MCF 10A (cell line): ENCODE measurements at regions not wholly inside any gene's neighbourhood (a gene's known extent, or its start where the extent isn't known, plus 50 kb on each side); places are given as distances from the start of the nearest gene placed in this dataset.

Experiments
- BruUV-seq: library from RNA; stranded (reverse); fragments of 400-500 nt; replicated peaks from 2 replicates; lab custom pipeline; 2021; lab: Mats Ljungman, UMichigan
- CTCF ChIA-PET: fragments of 300-600 bp; sonication (Branson Sonifier 250); formaldehyde crosslinking; extraction: SDS; loops from one replicate; lab custom pipeline; 2021; ENCODE audit warnings: antibody characterized with exemption, inconsistent platforms; lab: Yijun Ruan, JAX
- POLR2A ChIA-PET: fragments of 300-600, 350-650 bp; sonication (Branson Sonifier 250); formaldehyde crosslinking; extraction: SDS; loops from one replicate; lab custom pipeline; 2020; ENCODE audit warnings: antibody characterized with exemption, inconsistent platforms; lab: Yijun Ruan, JAX
- DNase-seq: peaks from one replicate; pipeline ENCODE4 v3.0.0-alpha.2; 2018; ENCODE audit not compliant: unreplicated experiment
- H3K27ac Mint-ChIP-seq: one replicate; pipeline ENCODE4 v1.8.0; 2022; ENCODE audit warnings: mild to moderate bottlenecking, low read depth, mixed read lengths; ENCODE audit not compliant: unreplicated experiment
- H3K27me3 Mint-ChIP-seq: one replicate; pipeline ENCODE4 v1.8.0; 2022; ENCODE audit warnings: mixed read lengths; ENCODE audit not compliant: insufficient read depth, unreplicated experiment
- H3K36me3 Mint-ChIP-seq: one replicate; pipeline ENCODE4 v1.8.0; 2022; ENCODE audit warnings: mild to moderate bottlenecking, moderate library complexity, mixed read lengths; ENCODE audit not compliant: insufficient read depth, unreplicated experiment
- H3K4me1 Mint-ChIP-seq: one replicate; pipeline ENCODE4 v1.8.0; 2022; ENCODE audit warnings: mixed read lengths; ENCODE audit not compliant: insufficient read depth, unreplicated experiment
- H3K4me3 Mint-ChIP-seq: one replicate; pipeline ENCODE4 v1.8.0; 2022; ENCODE audit warnings: mild to moderate bottlenecking, moderate library complexity, mixed read lengths; ENCODE audit not compliant: unreplicated experiment
- H3K9me3 Mint-ChIP-seq: one replicate; pipeline ENCODE4 v1.8.0; 2022; ENCODE audit warnings: mixed read lengths; ENCODE audit not compliant: unreplicated experiment
- intact Hi-C: fragments of 100-400 bp; cut with micrococcal nuclease; formaldehyde crosslinking; loops from 2 replicates; pipeline ENCODE4 v1.14.1; 2022
- TF ChIP-seq, protein P1 (sequence below): fragments of 200-600 bp; IDR thresholded peaks from one replicate; pipeline ENCODE4 v1.8.0; 2022; ENCODE audit warnings: antibody characterized with exemption, mild to moderate bottlenecking; ENCODE audit not compliant: unreplicated experiment

DNA sequence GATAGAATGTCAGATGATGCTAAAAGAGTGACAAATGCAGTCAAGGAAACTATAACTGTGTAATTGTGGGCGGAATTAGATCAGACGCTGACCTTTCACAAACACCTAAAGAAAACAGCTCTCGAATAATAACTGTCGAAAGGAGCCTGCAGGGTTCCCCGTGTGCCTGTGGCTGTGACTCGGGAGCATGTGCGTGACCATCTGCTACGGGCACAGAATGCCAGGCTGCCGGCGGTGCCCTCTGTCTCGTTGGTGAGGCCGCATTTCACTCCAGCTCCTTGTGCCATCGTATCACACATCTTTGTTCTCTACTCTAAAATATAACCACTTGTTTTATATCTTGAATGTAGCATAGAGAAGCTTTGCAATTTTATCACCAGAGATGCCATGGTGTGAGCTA is 267.8 kb upstream of the FMN2 start:
- intact Hi-C loops, result no loop called here
- DNase-seq, result no peak
- Mint-ChIP-seq H3K27me3 (no peaks in the 10 kb centered on the region), H3K36me3 (no peaks in the 10 kb centered on the region), H3K4me1 (no peaks in the 10 kb centered on the region), H3K9me3 (no peaks in the 10 kb centered on the region), H3K27ac (no peak overlapping the region), H3K4me3 (no peak overlapping the region)
- no TSS peak for BruUV-seq
- POLR2A ChIA-PET, result no interaction called here
- TF ChIP-seq, protein P1, sequence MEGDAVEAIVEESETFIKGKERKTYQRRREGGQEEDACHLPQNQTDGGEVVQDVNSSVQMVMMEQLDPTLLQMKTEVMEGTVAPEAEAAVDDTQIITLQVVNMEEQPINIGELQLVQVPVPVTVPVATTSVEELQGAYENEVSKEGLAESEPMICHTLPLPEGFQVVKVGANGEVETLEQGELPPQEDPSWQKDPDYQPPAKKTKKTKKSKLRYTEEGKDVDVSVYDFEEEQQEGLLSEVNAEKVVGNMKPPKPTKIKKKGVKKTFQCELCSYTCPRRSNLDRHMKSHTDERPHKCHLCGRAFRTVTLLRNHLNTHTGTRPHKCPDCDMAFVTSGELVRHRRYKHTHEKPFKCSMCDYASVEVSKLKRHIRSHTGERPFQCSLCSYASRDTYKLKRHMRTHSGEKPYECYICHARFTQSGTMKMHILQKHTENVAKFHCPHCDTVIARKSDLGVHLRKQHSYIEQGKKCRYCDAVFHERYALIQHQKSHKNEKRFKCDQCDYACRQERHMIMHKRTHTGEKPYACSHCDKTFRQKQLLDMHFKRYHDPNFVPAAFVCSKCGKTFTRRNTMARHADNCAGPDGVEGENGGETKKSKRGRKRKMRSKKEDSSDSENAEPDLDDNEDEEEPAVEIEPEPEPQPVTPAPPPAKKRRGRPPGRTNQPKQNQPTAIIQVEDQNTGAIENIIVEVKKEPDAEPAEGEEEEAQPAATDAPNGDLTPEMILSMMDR, result no peak
- CTCF ChIA-PET, result interaction anchor here (0.6 to 1.3 kb wide), 6 partner anchors 9 to 690 kb away, joined by 3 to 4 read pairs (median 3); no protein-coding TSS in a partner anchor

DNA sequence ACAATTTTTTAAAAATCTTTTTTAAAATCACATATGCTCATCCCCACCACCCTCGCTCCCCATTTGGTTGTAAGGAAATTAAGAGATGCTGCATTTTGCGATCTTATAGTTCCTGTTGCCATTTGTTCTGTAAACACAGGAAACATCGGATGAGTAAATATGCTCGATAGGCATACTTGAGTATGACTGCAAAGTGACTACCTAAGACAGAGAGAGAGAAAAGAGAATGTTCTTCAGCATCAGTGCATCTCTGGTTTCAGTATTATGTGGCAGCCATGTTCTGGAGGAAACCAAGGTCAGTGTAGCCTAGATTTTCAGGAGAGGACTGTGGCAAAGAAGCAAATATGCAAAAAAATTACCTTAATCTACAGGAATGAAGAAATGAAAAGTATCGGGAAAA is 265.5 kb upstream of the FMN2 start:
- BruUV-seq, result no TSS peak
- intact Hi-C loops, result no loop called here
- Mint-ChIP-seq H3K4me1 (no peaks in the 10 kb centered on the region), H3K9me3 (no peaks in the 10 kb centered on the region), H3K27ac (no peak overlapping the region), H3K27me3 (no peaks in the 10 kb centered on the region), H3K36me3 (no peaks in the 10 kb centered on the region), H3K4me3 (no peak overlapping the region)
- TF ChIP-seq, protein P1, result no peak
- POLR2A ChIA-PET, result no interaction called here
- DNase-seq, result no peak
- CTCF ChIA-PET, result no interaction called here

DNA sequence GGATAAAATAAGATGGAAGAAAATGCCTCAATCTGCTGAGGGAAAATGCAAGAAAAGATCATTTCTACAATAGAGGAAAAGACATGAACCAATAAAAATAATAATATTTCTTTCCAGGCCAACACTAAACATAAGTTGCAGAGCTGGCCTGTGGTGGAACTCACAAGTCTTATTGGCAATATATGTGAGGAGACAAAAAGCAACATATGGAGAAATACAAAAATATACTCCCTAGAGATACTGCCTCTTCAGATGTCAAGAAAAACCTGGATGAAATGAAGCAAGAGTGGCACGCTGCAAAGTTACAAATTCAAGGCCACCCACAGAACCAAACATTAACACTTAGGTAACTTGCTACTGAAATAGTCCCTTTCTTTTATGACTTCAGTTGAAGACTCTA is 264.9 kb upstream of the FMN2 start:
- intact Hi-C loops, result no loop called here
- Mint-ChIP-seq H3K27me3 (no peaks in the 10 kb centered on the region), H3K4me3 (no peak overlapping the region), H3K4me1 (no peaks in the 10 kb centered on the region), H3K9me3 (no peaks in the 10 kb centered on the region), H3K27ac (no peak overlapping the region), H3K36me3 (no peaks in the 10 kb centered on the region)
- POLR2A ChIA-PET, result no interaction called here
- TF ChIP-seq, protein P1, result no peak
- no TSS peak for BruUV-seq
- CTCF ChIA-PET, result interaction anchor here (0.5 kb wide), 1 partner anchor 40 kb away, joined by 3 read pairs; no protein-coding TSS in a partner anchor
- no peak for DNase-seq

DNA sequence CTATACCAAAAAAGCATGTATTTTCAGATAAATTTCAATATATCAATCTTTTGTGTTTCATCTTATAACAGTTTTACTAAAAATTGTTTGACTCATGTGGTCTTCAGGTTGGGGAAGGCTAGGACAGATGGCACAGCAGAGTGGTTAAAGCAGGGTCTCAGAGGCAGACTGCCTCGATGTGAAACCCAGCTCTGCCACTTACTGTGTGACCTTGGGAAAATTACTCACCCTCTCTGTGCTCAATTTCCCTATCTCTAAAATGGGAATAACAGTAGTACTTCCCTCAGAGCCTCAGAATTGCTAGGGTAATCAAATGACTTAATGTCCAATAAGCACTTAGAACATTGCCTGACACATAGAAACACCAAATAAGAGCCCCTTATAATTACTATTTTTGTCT is 262.1 kb upstream of the FMN2 start:
- no peak overlapping the region for H3K27ac Mint-ChIP-seq
- intact Hi-C loops, result no loop called here
- ChIA-PET CTCF (interaction anchor here (0.6 kb wide), 1 partner anchor 122 kb away, joined by 3 read pairs; no protein-coding TSS in a partner anchor), POLR2A (no interaction called here)
- no peaks in the 10 kb centered on the region for H3K4me1 Mint-ChIP-seq
- TF ChIP-seq, protein P1, result no peak
- BruUV-seq, result no TSS peak
- H3K4me3 Mint-ChIP-seq, result no peak overlapping the region
- DNase-seq, result no peak
- H3K36me3 Mint-ChIP-seq, result no peaks in the 10 kb centered on the region
- no peaks in the 10 kb centered on the region for H3K9me3 Mint-ChIP-seq
- H3K27me3 Mint-ChIP-seq, result no peaks in the 10 kb centered on the region
